ENCODE measurements at regions not wholly inside any gene's neighbourhood (a gene's known extent, or its start where the extent isn't known, plus 50 kb on each side); places are given as distances from the start of the nearest gene placed in this dataset.
"Not testable (repeated sequence)": the region's sequence is repeated elsewhere in the genome, so short reads cannot be mapped to it uniquely, and the experiment has no call there.

- DNase-seq: peak; percentile 99
Measured at GRCh38 chr6:14294270-14294951, 176.8 kb downstream of the CD83 start.

- not testable (repeated sequence) for DNase-seq
Measured at GRCh38 chr6:14296698-14297097, 179.1 kb downstream of the CD83 start.

- not testable (repeated sequence) for DNase-seq
Measured at GRCh38 chr6:14297118-14297517, 179.5 kb downstream of the CD83 start.

DNA sequence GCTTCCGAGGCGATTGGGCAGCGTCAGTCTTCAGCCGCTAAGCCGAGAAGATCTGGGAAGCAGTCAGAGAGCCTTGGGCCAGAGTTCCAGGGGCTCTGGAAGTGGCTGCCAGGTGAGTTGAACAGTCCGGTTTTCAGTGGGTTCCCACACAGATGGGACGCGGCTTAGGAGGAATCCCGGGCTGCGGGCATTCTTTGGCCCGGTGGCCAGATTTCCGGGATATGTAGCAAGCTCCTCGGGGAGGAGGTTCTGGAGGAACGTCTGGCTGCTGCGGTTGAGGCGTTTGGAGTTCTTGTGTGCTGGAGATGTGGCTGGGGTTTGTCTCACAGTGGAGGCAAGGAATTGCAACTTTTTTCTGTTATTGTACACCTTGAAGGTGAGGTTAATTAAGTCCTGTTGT is 182.6 kb downstream of the CD83 start:
- not testable (repeated sequence) for DNase-seq

DNA sequence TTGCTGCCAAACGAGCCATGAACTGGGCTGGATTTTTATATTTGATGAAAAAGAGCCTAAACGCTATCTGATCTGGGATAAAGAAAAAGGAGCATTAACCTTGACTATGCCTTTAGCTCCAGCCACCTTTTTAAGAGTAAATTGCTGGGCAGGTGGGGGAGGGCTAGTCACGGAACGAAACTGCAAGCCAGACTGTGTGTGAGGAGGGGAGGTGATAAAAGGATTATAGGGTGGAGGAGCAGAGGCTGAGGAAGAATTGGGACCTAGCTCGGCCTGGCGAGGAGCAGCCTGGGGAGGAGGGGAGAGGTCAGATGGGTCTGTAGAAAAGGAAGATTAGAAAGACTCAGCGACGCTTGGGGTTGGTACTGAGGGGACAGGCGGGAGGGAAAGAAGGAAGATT is 183.1 kb downstream of the CD83 start:
- not testable (repeated sequence) for DNase-seq

DNA sequence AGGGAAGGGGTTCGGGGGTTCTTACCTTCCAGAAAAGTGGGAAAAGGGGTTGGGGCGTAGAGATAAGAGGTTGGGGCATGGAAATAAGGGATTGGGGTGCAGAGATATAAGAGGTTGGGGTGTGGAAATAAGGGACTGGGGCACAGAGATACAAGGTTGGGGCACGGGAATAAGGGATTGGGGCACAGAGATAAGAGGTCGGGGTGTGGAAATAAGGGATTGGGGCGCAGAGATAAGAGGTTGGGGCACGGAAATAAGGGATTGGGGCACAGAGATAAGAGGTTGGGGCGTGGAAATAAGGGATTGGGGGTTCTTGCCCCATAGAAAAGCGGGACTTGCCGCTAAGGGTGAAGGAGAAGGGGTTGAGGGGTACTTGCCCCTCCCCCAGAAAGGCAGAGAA is 183.9 kb downstream of the CD83 start:
- DNase-seq: not testable (repeated sequence)

DNA sequence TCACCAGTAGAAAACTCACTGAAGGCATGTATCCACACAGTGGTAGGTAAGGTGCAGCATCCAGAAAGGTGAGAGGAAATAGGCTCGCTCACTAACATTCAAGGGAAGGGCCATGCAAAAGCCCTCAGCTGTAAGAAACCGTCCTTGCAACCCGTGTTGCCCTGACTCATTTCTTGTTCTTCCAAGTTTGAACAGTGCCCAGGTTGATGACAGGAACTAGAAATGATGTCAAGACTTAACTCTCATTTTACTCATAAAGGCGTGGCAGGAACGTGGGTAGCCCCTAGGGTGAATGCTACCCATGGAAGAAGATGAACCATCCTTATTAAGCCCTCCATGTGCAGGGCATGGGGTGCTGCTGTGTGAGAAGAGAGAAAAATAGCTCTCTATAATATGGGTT is 187.6 kb downstream of the CD83 start:
- no peak for DNase-seq

GRCh38 chr6:14305624-14306023 is 188.1 kb downstream of the CD83 start:
- no peak for DNase-seq

DNA sequence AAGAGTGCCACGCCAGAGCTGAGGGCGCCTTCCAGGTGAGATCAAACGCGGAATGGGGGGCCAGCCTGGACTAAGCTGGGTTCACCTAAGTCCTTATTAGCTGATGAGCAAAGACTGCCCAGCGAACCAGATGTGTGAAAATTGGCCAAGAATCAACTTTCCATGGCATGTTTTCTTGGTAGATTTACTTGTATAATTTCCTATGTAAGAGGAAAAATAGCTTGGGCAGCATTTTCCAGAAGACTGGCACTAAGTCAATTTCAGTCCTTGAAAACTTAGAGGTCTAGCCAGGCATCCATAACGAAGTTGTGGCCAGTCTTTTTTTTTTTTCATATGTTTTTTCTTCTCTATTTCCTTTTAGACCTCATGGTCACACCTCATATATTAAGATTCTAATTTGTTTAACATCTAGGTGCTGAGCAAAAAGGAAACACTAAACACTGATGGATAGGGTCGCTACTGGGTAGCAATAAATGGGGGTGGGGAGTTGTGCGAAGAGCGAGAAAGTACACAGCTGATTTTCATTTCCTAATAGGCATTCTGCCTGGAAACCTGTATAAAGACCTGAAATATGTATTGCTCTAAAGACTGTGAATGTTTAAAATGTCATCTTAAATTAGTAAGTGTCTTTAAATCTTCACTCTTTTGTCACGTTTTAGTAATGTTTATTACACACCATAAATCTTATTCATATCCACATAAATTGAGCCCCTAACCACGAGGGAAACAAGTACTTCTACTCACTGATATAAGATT is 188.8 kb downstream of the CD83 start:
- no peak for DNase-seq

DNA sequence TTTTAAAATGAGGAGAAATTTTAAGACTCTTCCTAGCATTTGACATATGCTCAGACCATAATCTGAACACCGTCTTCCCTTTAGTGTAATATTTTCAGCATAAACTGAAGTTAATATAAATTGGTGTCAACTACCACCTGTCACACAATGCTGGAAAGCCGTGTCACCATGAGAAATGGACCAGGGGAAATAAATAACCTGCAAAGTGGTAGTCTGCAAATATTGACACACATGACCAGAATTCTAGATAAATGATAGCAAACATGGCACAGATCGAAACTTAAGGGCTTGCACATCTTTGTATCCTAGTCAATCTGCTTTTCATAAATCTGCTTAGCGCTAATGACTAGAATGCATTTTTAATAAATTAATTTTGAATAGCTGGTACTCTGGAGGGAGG is 191.9 kb downstream of the CD83 start:
- peak; percentile 38 for DNase-seq

DNA sequence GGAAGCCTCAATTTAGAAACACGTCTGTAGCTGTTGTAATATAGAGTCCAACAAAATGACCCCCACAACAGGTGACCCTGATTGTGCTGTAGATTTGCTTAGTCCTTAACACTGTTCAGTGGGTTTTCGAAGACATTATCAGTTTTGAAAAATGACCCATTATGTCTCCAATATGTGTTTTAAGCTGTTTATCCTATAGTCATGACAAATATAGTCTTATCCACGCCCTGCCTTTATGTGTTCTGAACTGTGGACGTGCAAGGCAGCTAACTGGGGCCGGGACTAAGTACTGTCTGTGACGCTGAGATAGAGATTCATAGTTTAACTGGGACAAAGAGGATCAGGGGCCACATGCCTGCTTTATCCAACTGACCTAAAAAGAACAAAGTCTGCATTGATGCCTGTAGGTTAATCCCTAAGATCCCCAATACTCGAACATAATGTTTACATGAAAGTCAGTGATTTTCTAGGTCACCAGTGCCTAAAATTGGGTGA is 192.4 kb downstream of the CD83 start:
- no peak for DNase-seq

GRCh38 chr6:14310960-14311359 is 193.4 kb downstream of the CD83 start:
- DNase-seq: no peak

GRCh38 chr6:14312587-14312986 is 195.0 kb downstream of the CD83 start:
- DNase-seq: no peak

DNA sequence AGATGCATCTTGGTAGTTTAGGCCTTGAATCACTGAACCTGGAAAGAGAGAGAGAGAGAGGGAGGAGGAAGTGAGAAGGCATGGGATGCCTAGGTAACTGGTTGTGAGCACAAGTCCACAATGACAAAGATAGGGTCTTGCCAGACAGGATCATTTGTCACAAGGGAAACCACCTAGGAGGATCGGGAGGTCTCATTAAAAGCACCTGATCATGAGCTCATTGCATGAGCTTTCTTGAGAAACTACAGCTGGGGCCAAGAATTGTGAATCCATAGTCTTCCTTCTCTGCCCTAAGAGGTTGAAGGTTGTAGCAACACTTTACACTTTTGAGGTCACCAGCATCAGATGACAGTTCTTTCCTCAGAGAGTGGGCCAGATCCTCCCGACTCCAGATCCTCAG is 195.7 kb downstream of the CD83 start:
- no peak for DNase-seq

DNA sequence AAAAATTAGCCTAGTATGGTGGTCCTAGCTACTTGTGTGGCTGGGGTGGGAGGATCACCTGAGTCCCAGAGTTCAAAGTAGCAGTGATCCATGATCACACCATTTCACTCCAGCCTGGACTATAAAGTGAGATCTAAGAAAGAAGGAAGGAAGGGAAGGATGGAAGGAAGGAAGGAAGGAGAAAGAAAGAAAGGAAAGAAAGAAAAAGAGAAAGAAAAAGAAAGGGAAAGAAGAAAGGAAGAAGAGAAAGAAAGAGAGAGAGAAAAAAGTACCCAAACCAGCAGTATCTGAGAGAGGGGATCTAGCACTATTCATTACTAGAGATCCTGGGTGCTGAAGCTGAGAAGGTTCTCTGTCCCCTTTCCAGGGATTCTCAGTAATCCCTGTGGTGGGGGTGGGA is 197.8 kb downstream of the CD83 start:
- no peak for DNase-seq

DNA sequence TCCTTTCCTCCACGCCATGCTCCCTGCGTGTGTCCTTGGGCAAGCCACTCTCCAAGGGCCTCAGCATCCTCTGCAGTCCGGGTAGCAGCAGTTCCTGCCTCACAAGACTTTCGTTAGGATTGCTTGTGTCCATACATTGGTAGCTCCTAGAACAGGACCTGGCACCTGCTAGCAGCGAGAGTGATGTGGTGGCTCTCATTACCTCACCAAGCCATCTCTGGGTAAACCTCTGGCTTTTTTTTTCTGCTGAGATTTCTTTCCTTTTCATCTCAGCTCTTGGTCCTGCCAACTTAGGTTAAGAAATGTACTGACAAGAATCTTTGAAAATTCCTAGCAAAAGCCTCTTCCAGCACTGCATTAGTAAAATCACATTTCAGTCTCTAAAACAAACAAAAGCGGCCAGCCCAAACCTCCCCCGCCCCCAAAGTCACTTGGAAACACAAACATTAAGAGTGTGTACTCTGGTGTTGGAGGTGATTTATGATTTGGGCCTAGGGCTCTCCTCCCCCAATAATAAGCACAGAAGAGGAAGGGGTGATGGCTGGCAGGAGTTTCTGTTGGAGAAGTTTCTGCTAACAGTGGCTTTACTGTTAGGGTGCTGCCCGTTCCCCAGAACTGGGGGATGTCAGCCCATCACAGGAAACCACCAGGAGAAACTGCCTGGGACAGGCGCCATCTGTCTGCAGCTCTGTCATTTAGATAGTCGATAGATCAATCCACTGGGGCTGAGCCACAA is 199.2 kb downstream of the CD83 start:
- no peak for DNase-seq

- DNase-seq: no peak
Measured at GRCh38 chr6:14317387-14317970, 199.9 kb downstream of the CD83 start.

- no peak for DNase-seq
Measured at GRCh38 chr6:14320332-14320731, 202.8 kb downstream of the CD83 start.

GRCh38 chr6:14321992-14322772 is 204.6 kb downstream of the CD83 start:
- DNase-seq: no peak

- DNase-seq: no peak
Measured at GRCh38 chr6:14322841-14323240, 205.3 kb downstream of the CD83 start.

DNA sequence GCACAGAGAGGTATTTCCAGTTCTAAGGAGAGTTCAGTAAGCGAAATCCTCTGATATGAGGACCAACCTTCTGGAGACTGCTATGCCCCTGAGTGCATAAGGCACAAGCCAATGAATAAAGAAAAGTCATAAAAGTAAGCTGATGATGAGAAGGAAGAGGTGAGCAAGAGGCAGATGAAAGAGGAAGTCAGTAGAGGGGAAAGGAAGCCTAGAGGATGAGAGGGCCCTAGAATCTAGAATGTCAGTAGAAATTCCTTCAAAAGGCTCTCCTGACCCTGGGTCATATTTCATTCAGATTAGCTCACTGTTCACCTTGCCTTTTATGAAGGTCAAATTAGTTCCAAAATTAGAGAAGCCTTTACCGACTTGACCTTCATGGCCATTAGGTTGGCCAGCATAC is 209.2 kb downstream of the CD83 start:
- DNase-seq: no peak

- no peak for DNase-seq
Measured at GRCh38 chr6:14328163-14328562, 210.6 kb downstream of the CD83 start.
